HL-60 (cell line): ENCODE measurements at regions not wholly inside any gene's neighbourhood (a gene's known extent, or its start where the extent isn't known, plus 50 kb on each side); places are given as distances from the start of the nearest gene placed in this dataset.

Experiments used
- DNase-seq, 2 experiments: peaks; one replicate each; pipeline ENCODE4 v3.0.0-alpha.2; 2010 to 2020; ENCODE audit warnings: low read depth in 1 of 2, low spot score in 1 of 2
- H3K27ac ChIP-seq: fragments of 250-450 bp; sonication (Bioruptor Pico); replicated peaks from 2 replicates; pipeline ENCODE4 v1.5.1; 2020; ENCODE audit warnings: mild to moderate bottlenecking, moderate library complexity
- H3K27me3 ChIP-seq: fragments of 250-450 bp; sonication (Bioruptor Pico); 2 replicates; pipeline ENCODE4 v1.5.1; 2021; ENCODE audit warnings: mild to moderate bottlenecking, moderate library complexity; ENCODE audit not compliant: insufficient read depth, poor library complexity, severe bottlenecking
- H3K4me3 ChIP-seq: replicated peaks from 2 replicates; pipeline ENCODE4 v1.5.1; 2011; ENCODE audit warnings: mild to moderate bottlenecking, control low read depth, low read length; ENCODE audit not compliant: insufficient read depth
- CTCF ChIP-seq: IDR thresholded peaks from one replicate; pipeline ENCODE4 v1.5.1; 2011; ENCODE audit warnings: low read length, control low read depth, inconsistent platforms; ENCODE audit not compliant: insufficient read depth
- GABPA ChIP-seq: IDR thresholded peaks from 2 replicates; pipeline ENCODE4 v1.6.1; 2012; ENCODE audit warnings: low read depth
- POLR2AphosphoS5 ChIP-seq: IDR thresholded peaks from 2 replicates; pipeline ENCODE4 v1.6.1; 2012; ENCODE audit warnings: low read depth
- REST ChIP-seq: IDR thresholded peaks from 2 replicates; pipeline ENCODE4 v1.6.1; 2012; ENCODE audit warnings: low read depth; ENCODE audit not compliant: insufficient replicate concordance
- SPI1 ChIP-seq: IDR thresholded peaks from 2 replicates; pipeline ENCODE4 v1.6.1; 2012; ENCODE audit warnings: low read depth, mild to moderate bottlenecking, borderline replicate concordance

DNA sequence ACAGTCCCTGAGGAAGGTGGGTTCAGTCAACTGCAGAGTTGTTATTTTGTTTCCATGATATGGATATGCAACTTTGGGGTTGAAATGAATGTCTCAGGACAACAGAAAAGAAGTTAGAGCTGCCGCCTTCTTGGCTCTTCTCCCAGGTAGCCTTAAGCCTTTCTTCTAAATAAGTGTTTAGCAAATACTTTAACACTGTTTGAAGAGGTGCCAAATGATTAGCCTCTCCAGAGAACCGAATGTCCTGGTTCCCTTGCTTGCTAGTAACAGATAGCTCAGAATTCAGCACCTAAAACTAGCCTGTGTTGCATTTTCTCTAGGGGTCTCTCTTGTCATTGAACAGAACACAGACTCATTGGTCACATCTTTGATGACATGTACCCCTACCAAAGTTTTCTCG lies 127.7 kb upstream of the PIK3R1 start:
- no peak overlapping the region for H3K27ac ChIP-seq
- H3K27me3 ChIP-seq: no peaks in the 10 kb centered on the region
- DNase-seq: no peak
- no peak overlapping the region for H3K4me3 ChIP-seq
- TF ChIP-seq POLR2AphosphoS5 (no peak), REST (no peak), GABPA (no peak), SPI1 (no peak), CTCF (no peak)

GRCh38 chr5:68086857-68087256 lies 128.7 kb upstream of the PIK3R1 start:
- H3K27me3 ChIP-seq: no peaks in the 10 kb centered on the region
- TF ChIP-seq POLR2AphosphoS5: no peak
- TF ChIP-seq REST: no peak
- TF ChIP-seq GABPA: no peak
- no peak for TF ChIP-seq CTCF
- no peak for TF ChIP-seq SPI1
- no peak for DNase-seq
- no peak overlapping the region for H3K4me3 ChIP-seq
- H3K27ac ChIP-seq: no peak overlapping the region

- Histone ChIP-seq H3K27me3 (no peaks in the 10 kb centered on the region), H3K4me3 (no peak overlapping the region), H3K27ac (no peak overlapping the region)
- no peak for TF ChIP-seq SPI1
- TF ChIP-seq POLR2AphosphoS5: no peak
- no peak for TF ChIP-seq CTCF
- no peak for TF ChIP-seq REST
- no peak for TF ChIP-seq GABPA
- DNase-seq: no peak
Observed at GRCh38 chr5:68086439-68086838, 129.1 kb upstream of the PIK3R1 start.
